B cell (primary cell): ENCODE measurements at regions not wholly inside any gene's neighbourhood (a gene's known extent, or its start where the extent isn't known, plus 50 kb on each side); places are given as distances from the start of the nearest gene placed in this dataset.

Source experiments
- ATAC-seq: fragments of 200-7000 bp; cut with Tn5 transposase; one replicate; pipeline ENCODE4 v1.10.0; 2021; ENCODE audit warnings: low read depth, mild to moderate bottlenecking, moderate number of reproducible peaks, moderate library complexity
- CTCF ChIA-PET: fragments of 350-600 bp; sonication (Branson Sonifier 250); formaldehyde crosslinking; loops from one replicate; lab custom pipeline; 2021; ENCODE audit warnings: antibody characterized with exemption, inconsistent platforms; lab: Charles Lee
- POLR2A ChIA-PET: fragments of 350-600 bp; sonication (Branson Sonifier 250); formaldehyde crosslinking; loops from one replicate; lab custom pipeline; 2021; ENCODE audit warnings: antibody characterized with exemption; lab: Charles Lee
- DNase-seq: peaks from one replicate; pipeline ENCODE4 v3.0.0; 2013
- H2AFZ ChIP-seq: 2 replicates; pipeline ENCODE4 v1.6.1; 2012; ENCODE audit warnings: mild to moderate bottlenecking, low read depth, low read length; ENCODE audit not compliant: insufficient read depth, poor library complexity, severe bottlenecking
- H3K27ac ChIP-seq, 2 donors: 1 replicate in 1 of 2; 2 replicates in 1 of 2; pipeline ENCODE4 v1.5.1; 2012 to 2013; ENCODE audit warnings: low read length in 2 of 2, mild to moderate bottlenecking in 2 of 2, moderate library complexity in 1 of 2
- H3K27me3 ChIP-seq, 4 experiments: fragments of 200-600 bp in 1 of 4; sonication (generic) in 1 of 4; replicated peaks in 1 of 4; 1 replicate in 2 of 4; 2 replicates in 2 of 4; pipeline versions ENCODE4 v1.6.1 to v1.7.0; 2013 to 2016; ENCODE audit warnings: low read length in 3 of 4, mild to moderate bottlenecking in 2 of 4, mixed read lengths in 1 of 4, moderate library complexity in 1 of 4; ENCODE audit not compliant: insufficient read depth in 4 of 4, control insufficient read depth in 3 of 4; ENCODE audit errors: control extremely low read depth in 1 of 4
- H3K36me3 ChIP-seq, 2 experiments: replicated peaks in 1 of 2; 1 replicate in 1 of 2; 2 replicates in 1 of 2; pipeline versions ENCODE4 v1.6.1 to v1.7.1; 2013; ENCODE audit warnings: low read length in 1 of 2; ENCODE audit not compliant: insufficient read depth in 2 of 2, control insufficient read depth in 1 of 2; ENCODE audit errors: control extremely low read depth in 1 of 2, extremely low read depth in 1 of 2
- H3K4me1 ChIP-seq, 2 donors: fragments of 200-600 bp in 1 of 2; sonication (generic) in 1 of 2; 1 replicate in 1 of 2; 2 replicates in 1 of 2; pipeline versions ENCODE4 v1.5.1 to v1.6.1; 2013 to 2017; ENCODE audit warnings: low read length in 2 of 2; ENCODE audit not compliant: control insufficient read depth in 2 of 2, insufficient read depth in 2 of 2
- H3K4me2 ChIP-seq: replicated peaks from 2 replicates; pipeline ENCODE3; 2012; ENCODE audit warnings: mild to moderate bottlenecking, low read depth, low read length; ENCODE audit not compliant: poor library complexity, severe bottlenecking
- H3K4me3 ChIP-seq, 5 experiments: fragments of 200-600 bp in 1 of 5; sonication (generic) in 1 of 5; 1 replicate in 3 of 5; 2 replicates in 2 of 5; pipeline versions ENCODE4 v1.5.1 to v1.7.0; 2011 to 2016; ENCODE audit warnings: low read length in 4 of 5, mild to moderate bottlenecking in 4 of 5, low read depth in 2 of 5, control low read depth in 1 of 5, moderate library complexity in 1 of 5; ENCODE audit not compliant: insufficient read depth in 1 of 5; ENCODE audit errors: control extremely low read depth in 1 of 5, extremely low read depth in 1 of 5
- H3K79me2 ChIP-seq: fragments of 200-600 bp; sonication (generic); one replicate; pipeline ENCODE4 v1.6.0; 2016; ENCODE audit warnings: low read length; ENCODE audit not compliant: control insufficient read depth, insufficient read depth
- H3K9ac ChIP-seq: fragments of 200-600 bp; sonication (generic); 2 replicates; pipeline ENCODE4 v1.6.1; 2017; ENCODE audit warnings: mild to moderate bottlenecking, low read length, moderate library complexity
- H3K9me3 ChIP-seq, 3 donors: one replicate each; pipeline versions ENCODE4 v1.6.1 to v1.7.1; 2013; ENCODE audit warnings: low read length in 2 of 3; ENCODE audit not compliant: control insufficient read depth in 2 of 3, insufficient read depth in 1 of 3; ENCODE audit errors: control extremely low read depth in 1 of 3
- H4K20me1 ChIP-seq: 2 replicates; pipeline ENCODE4 v1.6.0; 2012; ENCODE audit warnings: mild to moderate bottlenecking, low read length; ENCODE audit not compliant: insufficient read depth, control insufficient read depth, poor library complexity, severe bottlenecking
- H3K27ac Mint-ChIP-seq: one replicate; pipeline ENCODE4 v1.8.0; 2021; ENCODE audit warnings: mixed read lengths
- H3K27me3 Mint-ChIP-seq: one replicate; pipeline ENCODE4 v1.8.0; 2021; ENCODE audit warnings: mixed read lengths
- H3K4me1 Mint-ChIP-seq: one replicate; pipeline ENCODE4 v1.8.0; 2021; ENCODE audit warnings: mixed read lengths
- H3K4me3 Mint-ChIP-seq: one replicate; pipeline ENCODE4 v1.8.0; 2021; ENCODE audit warnings: mixed read lengths
- H3K9me3 Mint-ChIP-seq: one replicate; pipeline ENCODE4 v1.8.0; 2022; ENCODE audit warnings: mixed read lengths; ENCODE audit not compliant: insufficient read depth
- EZH2 ChIP-seq: IDR thresholded peaks from 2 replicates; pipeline ENCODE4 v1.6.1; 2012; ENCODE audit warnings: borderline replicate concordance, low read depth, mild to moderate bottlenecking, moderate library complexity, low read length; ENCODE audit not compliant: insufficient read depth, poor library complexity, severe bottlenecking
- WGBS: methylation state at CpG from one replicate; pipeline ENCODE4 v1.1.5; 2013; ENCODE audit warnings: missing lambda C conversion rate; ENCODE audit not compliant: insufficient coverage; 5-methylcytosine and 5-hydroxymethylcytosine counted together
- intact Hi-C: fragments of 100-400 bp; cut with micrococcal nuclease; formaldehyde crosslinking; loops from one replicate; pipeline ENCODE4 v1.10.0; 2022
- TF ChIP-seq, protein P1 (sequence below): fragments of 200-600 bp; IDR thresholded peaks from one replicate; pipeline ENCODE4 v1.8.0; 2022; ENCODE audit warnings: antibody characterized with exemption, mild to moderate bottlenecking

DNA sequence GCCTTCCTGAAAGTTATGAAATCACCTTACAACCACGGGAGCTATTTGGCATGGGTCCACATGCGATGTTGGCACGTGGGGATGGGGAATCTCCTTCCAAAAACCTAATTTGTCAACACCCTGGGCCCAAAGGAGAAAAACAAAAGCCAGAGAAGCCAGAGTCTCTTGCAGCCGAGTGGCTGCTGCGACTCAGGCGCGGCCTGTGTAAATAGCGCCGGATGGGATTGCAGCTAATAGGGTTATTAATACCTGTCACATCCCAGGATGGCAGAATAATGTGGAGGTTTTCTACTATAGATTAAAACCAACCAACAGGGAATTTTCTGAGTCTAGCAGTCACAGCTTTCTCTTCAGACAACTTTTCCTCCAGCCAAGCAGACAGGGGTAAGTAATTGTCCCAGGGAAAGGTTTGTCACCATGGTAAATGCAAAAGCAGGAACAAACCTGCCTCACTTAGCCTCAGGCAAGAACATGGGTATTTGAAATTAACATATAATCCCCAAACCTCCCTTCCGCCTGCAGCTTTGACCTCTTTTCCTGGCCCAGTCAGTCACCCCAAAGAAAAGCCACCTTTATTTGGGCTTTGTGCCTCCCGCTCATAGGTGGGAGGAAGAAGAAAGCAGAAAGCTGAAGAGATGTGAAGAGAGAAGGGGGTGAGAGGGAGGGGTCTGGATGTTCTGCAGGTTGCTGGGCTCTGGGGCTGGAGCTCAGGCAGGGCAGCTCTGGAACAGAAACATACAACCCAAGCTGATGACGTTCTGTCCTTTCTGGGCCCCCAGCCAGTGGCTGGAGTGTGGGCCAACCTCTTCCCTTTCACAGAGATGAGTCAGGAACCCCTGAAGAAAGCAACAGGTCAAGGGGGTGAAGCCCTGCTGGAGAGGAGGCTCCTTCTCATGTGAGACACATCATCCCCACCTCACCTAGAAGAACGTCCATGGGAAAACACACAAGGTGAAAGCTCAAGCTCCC is 376.5 kb downstream of the NXPE2 start:
- Histone ChIP-seq H3K27ac (no peak overlapping the region), H3K79me2 (no peaks in the 10 kb centered on the region), H3K9ac (no peak overlapping the region), H2AFZ (no peak overlapping the region), H3K4me1 (no peaks in the 10 kb centered on the region), H4K20me1 (no peaks in the 10 kb centered on the region), H3K36me3 (no peaks in the 10 kb centered on the region), H3K4me2 (no peak overlapping the region), H3K27me3 (no peaks in the 10 kb centered on the region), H3K9me3 (peaks cover 0 to 26% (median 0%) of the 10 kb centered on the region in 3 donors), H3K4me3 (no peak overlapping the region)
- Mint-ChIP-seq H3K4me3 (no peak overlapping the region), H3K4me1 (no peaks in the 10 kb centered on the region), H3K27ac (no peak overlapping the region), H3K9me3 (peaks cover 7% of the 10 kb centered on the region), H3K27me3 (no peaks in the 10 kb centered on the region)
- DNase-seq = no peak
- TF ChIP-seq EZH2 = no peak
- TF ChIP-seq, protein P1, sequence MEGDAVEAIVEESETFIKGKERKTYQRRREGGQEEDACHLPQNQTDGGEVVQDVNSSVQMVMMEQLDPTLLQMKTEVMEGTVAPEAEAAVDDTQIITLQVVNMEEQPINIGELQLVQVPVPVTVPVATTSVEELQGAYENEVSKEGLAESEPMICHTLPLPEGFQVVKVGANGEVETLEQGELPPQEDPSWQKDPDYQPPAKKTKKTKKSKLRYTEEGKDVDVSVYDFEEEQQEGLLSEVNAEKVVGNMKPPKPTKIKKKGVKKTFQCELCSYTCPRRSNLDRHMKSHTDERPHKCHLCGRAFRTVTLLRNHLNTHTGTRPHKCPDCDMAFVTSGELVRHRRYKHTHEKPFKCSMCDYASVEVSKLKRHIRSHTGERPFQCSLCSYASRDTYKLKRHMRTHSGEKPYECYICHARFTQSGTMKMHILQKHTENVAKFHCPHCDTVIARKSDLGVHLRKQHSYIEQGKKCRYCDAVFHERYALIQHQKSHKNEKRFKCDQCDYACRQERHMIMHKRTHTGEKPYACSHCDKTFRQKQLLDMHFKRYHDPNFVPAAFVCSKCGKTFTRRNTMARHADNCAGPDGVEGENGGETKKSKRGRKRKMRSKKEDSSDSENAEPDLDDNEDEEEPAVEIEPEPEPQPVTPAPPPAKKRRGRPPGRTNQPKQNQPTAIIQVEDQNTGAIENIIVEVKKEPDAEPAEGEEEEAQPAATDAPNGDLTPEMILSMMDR = no peak
- ChIA-PET POLR2A (no interaction called here), CTCF (no interaction called here)
- intact Hi-C loops = no loop called here
- no peak for ATAC-seq
- 82% methylated on average over 4 of the region's 13 CpGs for WGBS

DNA sequence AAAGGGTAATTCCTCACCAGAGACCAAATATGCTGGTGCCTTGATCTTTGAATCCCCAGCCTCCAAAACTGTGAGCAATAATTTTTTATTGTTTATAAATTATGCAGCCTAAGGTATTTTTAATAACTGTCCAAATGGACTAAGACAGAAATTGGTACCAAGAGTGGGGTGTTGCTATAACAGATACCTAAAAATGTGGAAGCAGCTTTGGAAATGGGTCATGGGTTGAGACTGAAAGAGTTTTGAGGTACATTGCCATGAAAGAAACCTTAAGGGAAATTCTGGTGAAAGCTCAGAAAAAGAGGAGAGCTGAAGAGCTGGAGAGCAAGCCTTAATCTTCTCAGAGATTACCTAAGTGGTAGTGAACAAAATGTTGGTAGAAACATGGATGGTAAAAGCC is 378.2 kb downstream of the NXPE2 start:
- Histone ChIP-seq H3K4me2 (no peak overlapping the region), H3K4me1 (no peaks in the 10 kb centered on the region), H2AFZ (no peak overlapping the region), H3K9me3 (peaks cover 0 to 22% (median 0%) of the 10 kb centered on the region in 3 donors), H3K9ac (no peak overlapping the region), H3K27ac (no peak overlapping the region), H3K27me3 (no peaks in the 10 kb centered on the region), H4K20me1 (no peaks in the 10 kb centered on the region), H3K4me3 (no peak overlapping the region), H3K36me3 (no peaks in the 10 kb centered on the region), H3K79me2 (no peaks in the 10 kb centered on the region)
- ATAC-seq = no peak
- Mint-ChIP-seq H3K27me3 (no peaks in the 10 kb centered on the region), H3K4me3 (no peak overlapping the region), H3K27ac (no peak overlapping the region), H3K4me1 (no peaks in the 10 kb centered on the region), H3K9me3 (peaks cover 7% of the 10 kb centered on the region)
- no peak for DNase-seq
- ChIA-PET CTCF (no interaction called here), POLR2A (no interaction called here)
- intact Hi-C loops = no loop called here
- no peak for TF ChIP-seq EZH2
